Spleen (tissue), 11 donors: ENCODE measurements at regions not wholly inside any gene's neighbourhood (a gene's known extent, or its start where the extent isn't known, plus 50 kb on each side); places are given as distances from the start of the nearest gene placed in this dataset.

Experiments
- DNase-seq: peaks from one replicate; pipeline ENCODE4 v3.0.0-alpha.2; 2020
- H3K27ac ChIP-seq, 8 donors: fragments of 200-600 bp; sonication (generic) in 7 of 8; 1 replicate in 4 of 8; 2 replicates in 4 of 8; pipeline versions ENCODE4 v1.5.0 to v1.8.0; 2016 to 2021; ENCODE audit warnings: inconsistent platforms in 4 of 8, mild to moderate bottlenecking in 4 of 8, moderate library complexity in 1 of 8
- H3K27me3 ChIP-seq, 7 donors: fragments of 200-600 bp; sonication (generic) in 6 of 7; replicated peaks in 1 of 7; 1 replicate in 4 of 7; 2 replicates in 3 of 7; pipeline versions ENCODE4 v1.5.0 to v1.8.0; 2016 to 2021; ENCODE audit warnings: inconsistent platforms in 3 of 7, mild to moderate bottlenecking in 1 of 7
- H3K36me3 ChIP-seq, 6 donors: fragments of 200-600 bp; sonication (generic) in 5 of 6; 1 replicate in 4 of 6; 2 replicates in 2 of 6; pipeline versions ENCODE4 v1.5.0 to v1.8.0; 2016 to 2021; ENCODE audit warnings: inconsistent platforms in 2 of 6
- H3K4me1 ChIP-seq, 6 donors: fragments of 200-600 bp; sonication (generic) in 5 of 6; 1 replicate in 3 of 6; 2 replicates in 3 of 6; pipeline versions ENCODE4 v1.5.0 to v1.8.0; 2016 to 2021; ENCODE audit warnings: inconsistent platforms in 3 of 6
- H3K4me3 ChIP-seq, 8 donors: fragments of 200-600 bp; sonication (generic) in 7 of 8; 1 replicate in 4 of 8; 2 replicates in 4 of 8; pipeline versions ENCODE4 v1.5.0 to v1.8.0; 2016 to 2021; ENCODE audit warnings: inconsistent platforms in 4 of 8, mild to moderate bottlenecking in 4 of 8, moderate library complexity in 2 of 8
- H3K9me3 ChIP-seq, 8 donors: fragments of 200-600 bp; sonication (generic) in 7 of 8; 1 replicate in 4 of 8; 2 replicates in 4 of 8; pipeline versions ENCODE4 v1.5.0 to v1.8.0; 2016 to 2021; ENCODE audit warnings: inconsistent platforms in 4 of 8
- POLR2A ChIP-seq, 3 donors: fragments of 450-650 bp; IDR thresholded peaks; one replicate each; pipeline ENCODE4 v1.5.1; 2017; ENCODE audit warnings: antibody characterized with exemption in 3 of 3, mild to moderate bottlenecking in 1 of 3
- POLR2AphosphoS5 ChIP-seq, 3 donors: sonication (generic); formaldehyde crosslinking; IDR thresholded peaks; one replicate each; pipeline ENCODE4 v1.5.1; 2017; ENCODE audit warnings: antibody characterized with exemption in 3 of 3
- WGBS, 5 donors: extraction: QIAGEN DNeasy Blood & Tissue Kit in 3 of 5; methylation state at CpG; one replicate each; pipeline versions ENCODE4 v1.1.5 to v1.1.7; 2013 to 2018; 5-methylcytosine and 5-hydroxymethylcytosine counted together
- intact Hi-C: fragments of 100-400 bp; cut with DNase I; formaldehyde crosslinking; loops from one replicate; pipeline ENCODE4 v1.15.0; 2023; ENCODE audit warnings: low total_unique reads
- TF ChIP-seq, protein P1 (sequence below), 11 experiments: fragments of 200-600 bp in 7 of 11; fragments of 450-650 bp in 4 of 11; sonication (generic) in 4 of 11; IDR thresholded peaks in 8 of 11; conservative IDR thresholded peaks in 3 of 11; 1 replicate in 7 of 11; 2 replicates in 4 of 11; pipeline versions ENCODE4 v1.4.0 to v1.8.0; 2016 to 2021; ENCODE audit warnings: antibody characterized with exemption in 11 of 11, inconsistent platforms in 4 of 11, mild to moderate bottlenecking in 1 of 11
- donor health status: healthy with polysubstance abuse.
- donor health status: DM: no; HTN: no; CAD: no; lungs with moderate emphysema.
- donor health status: DM: no; HTN: no; CAD: no.
- donor health status: Bipolar disorder and iron deficiency.
- donor health status: healthy.
- donor health status: DM: no; HTN: no; CAD: no.
- donor health status: DM: yes; HTN: yes; CAD: no.

DNA sequence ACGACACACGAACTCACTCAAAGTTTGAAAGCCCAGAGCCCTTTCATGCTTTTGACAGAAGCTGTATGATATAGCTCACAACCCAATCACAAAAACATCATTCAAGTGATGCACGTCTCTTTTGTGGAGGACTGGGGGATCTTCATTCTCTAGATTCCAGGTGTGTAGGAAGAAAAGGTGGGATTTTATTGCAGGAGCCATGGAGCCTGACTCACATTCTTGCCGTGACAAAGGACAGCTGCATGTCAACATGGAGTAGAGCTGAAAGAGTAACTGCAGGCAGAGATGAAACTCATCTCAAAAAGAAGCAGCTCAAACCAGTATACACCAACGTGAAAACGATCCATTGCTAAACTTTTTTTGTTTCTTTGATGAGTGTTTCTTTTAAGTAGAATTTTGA is 50.9 kb upstream of the PDE1A start:
- H3K9me3 ChIP-seq = peaks cover 0 to 11% (median 7%) of the 10 kb centered on the region in 8 donors
- TF ChIP-seq, protein P1, sequence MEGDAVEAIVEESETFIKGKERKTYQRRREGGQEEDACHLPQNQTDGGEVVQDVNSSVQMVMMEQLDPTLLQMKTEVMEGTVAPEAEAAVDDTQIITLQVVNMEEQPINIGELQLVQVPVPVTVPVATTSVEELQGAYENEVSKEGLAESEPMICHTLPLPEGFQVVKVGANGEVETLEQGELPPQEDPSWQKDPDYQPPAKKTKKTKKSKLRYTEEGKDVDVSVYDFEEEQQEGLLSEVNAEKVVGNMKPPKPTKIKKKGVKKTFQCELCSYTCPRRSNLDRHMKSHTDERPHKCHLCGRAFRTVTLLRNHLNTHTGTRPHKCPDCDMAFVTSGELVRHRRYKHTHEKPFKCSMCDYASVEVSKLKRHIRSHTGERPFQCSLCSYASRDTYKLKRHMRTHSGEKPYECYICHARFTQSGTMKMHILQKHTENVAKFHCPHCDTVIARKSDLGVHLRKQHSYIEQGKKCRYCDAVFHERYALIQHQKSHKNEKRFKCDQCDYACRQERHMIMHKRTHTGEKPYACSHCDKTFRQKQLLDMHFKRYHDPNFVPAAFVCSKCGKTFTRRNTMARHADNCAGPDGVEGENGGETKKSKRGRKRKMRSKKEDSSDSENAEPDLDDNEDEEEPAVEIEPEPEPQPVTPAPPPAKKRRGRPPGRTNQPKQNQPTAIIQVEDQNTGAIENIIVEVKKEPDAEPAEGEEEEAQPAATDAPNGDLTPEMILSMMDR (IDR thresholded peaks at IDR 0.05 in 8 of 11, conservative IDR thresholded peaks at IDR 0.05 in 3 of 11) = no peak
- no peak overlapping the region for H3K27ac ChIP-seq
- no peaks in the 10 kb centered on the region for H3K4me1 ChIP-seq
- no peak for DNase-seq
- H3K36me3 ChIP-seq = no peaks in the 10 kb centered on the region
- intact Hi-C loops = no loop called here
- no peaks in the 10 kb centered on the region for H3K27me3 ChIP-seq
- no peak overlapping the region for H3K4me3 ChIP-seq
- 71 to 80% (median 79%) methylated on average over 6 of the region's 6 CpGs for whole genome bisulfite sequencing, 5 donors

- Histone ChIP-seq H3K4me3 (no peak overlapping the region), H3K36me3 (no peaks in the 10 kb centered on the region), H3K27ac (no peak overlapping the region), H3K4me1 (no peaks in the 10 kb centered on the region), H3K27me3 (no peaks in the 10 kb centered on the region), H3K9me3 (no peaks in the 10 kb centered on the region)
- TF ChIP-seq POLR2AphosphoS5 (IDR thresholded peaks at IDR 0.05) = no peak
- TF ChIP-seq POLR2A (IDR thresholded peaks at IDR 0.05) = no peak
- TF ChIP-seq, protein P1 (IDR thresholded peaks at IDR 0.05 in 8 of 11, conservative IDR thresholded peaks at IDR 0.05 in 3 of 11) = no peak
- no peak for DNase-seq
- intact Hi-C loops = no loop called here
- 80 to 91% (median 90%) methylated on average over 2 of the region's 2 CpGs for WGBS, 5 donors
Observed at GRCh38 chr2:182481676-182482075, 54.8 kb upstream of the PDE1A start.

DNA sequence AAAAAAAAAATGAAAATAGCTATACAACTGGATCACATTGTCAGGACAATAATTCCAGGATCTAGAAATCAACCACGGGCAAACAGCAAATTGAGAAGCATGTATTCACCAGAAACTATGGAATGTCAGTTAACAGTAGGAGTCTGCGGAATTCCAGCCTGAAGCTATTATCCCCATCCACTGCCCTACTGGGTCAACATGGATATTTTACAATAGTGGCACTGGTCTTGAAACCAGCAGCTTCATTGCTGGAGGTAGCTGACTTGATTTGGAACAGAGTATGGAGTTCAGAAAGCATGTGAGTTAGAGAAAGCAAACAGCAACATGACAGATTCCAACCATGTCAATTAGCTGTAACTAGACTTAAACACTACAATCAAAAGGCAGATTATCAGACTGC is 55.7 kb upstream of the PDE1A start:
- no peaks in the 10 kb centered on the region for H3K27me3 ChIP-seq
- no peaks in the 10 kb centered on the region for H3K4me1 ChIP-seq
- no peak overlapping the region for H3K27ac ChIP-seq
- WGBS, 5 donors = 84 to 97% (median 94%) methylated on average over 2 of the region's 2 CpGs
- H3K9me3 ChIP-seq = no peaks in the 10 kb centered on the region
- no peak for DNase-seq
- intact Hi-C loops = no loop called here
- no peaks in the 10 kb centered on the region for H3K36me3 ChIP-seq
- no peak overlapping the region for H3K4me3 ChIP-seq
- TF ChIP-seq POLR2AphosphoS5 (IDR thresholded peaks at IDR 0.05) (no peak), POLR2A (IDR thresholded peaks at IDR 0.05) (no peak)
- TF ChIP-seq, protein P1 (IDR thresholded peaks at IDR 0.05 in 8 of 11, conservative IDR thresholded peaks at IDR 0.05 in 3 of 11) = no peak

DNA sequence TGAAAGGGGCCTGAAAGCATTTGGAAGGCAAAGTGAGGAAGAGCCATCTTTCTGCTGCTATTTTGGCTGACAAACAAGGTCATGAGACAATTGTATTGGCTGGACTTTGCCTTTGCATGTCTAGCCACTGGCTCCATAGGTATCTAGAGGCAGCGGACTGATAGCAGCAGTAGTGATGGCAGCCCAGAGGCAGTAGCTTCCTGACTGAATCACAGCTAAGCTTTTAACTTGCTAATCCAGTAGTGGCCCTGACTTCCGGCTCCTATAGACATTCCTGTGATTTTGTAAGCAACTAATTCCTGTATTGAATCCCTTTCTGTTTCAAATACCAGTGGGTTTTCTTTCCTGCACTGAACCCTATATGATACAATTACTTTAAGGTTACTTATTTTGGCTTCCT is 69.8 kb upstream of the PDE1A start:
- TF ChIP-seq POLR2A (IDR thresholded peaks at IDR 0.05) (no peak), POLR2AphosphoS5 (IDR thresholded peaks at IDR 0.05) (no peak)
- TF ChIP-seq, protein P1 (IDR thresholded peaks at IDR 0.05 in 8 of 11, conservative IDR thresholded peaks at IDR 0.05 in 3 of 11) = no peak
- no peaks in the 10 kb centered on the region for H3K27me3 ChIP-seq
- H3K4me1 ChIP-seq = no peaks in the 10 kb centered on the region
- H3K36me3 ChIP-seq = no peaks in the 10 kb centered on the region
- no peak overlapping the region for H3K27ac ChIP-seq
- no peak for DNase-seq
- intact Hi-C loops = no loop called here
- no peak overlapping the region for H3K4me3 ChIP-seq
- WGBS, 5 donors = 71 to 88% (median 76%) methylated on average over 2 of the region's 2 CpGs
- no peaks in the 10 kb centered on the region for H3K9me3 ChIP-seq
